ENCODE measurements at regions not wholly inside any gene's neighbourhood (a gene's known extent, or its start where the extent isn't known, plus 50 kb on each side); places are given as distances from the start of the nearest gene placed in this dataset.

GRCh38 chr6:51429017-51429712 lies 610.5 kb downstream of the TFAP2B start:
- H3K4me3 ChIP-seq (ENCODE audit: low read depth, low read length), result no peak overlapping the region
- DNase-seq (ENCODE audit: low read depth), result no peak
- no peak for TF ChIP-seq CTCF (conservative IDR thresholded peaks at IDR 0.05; ENCODE audit: low read depth, low read length)

- H3K4me3 ChIP-seq (ENCODE audit: low read depth, low read length), result no peak overlapping the region
- TF ChIP-seq CTCF (conservative IDR thresholded peaks at IDR 0.05; ENCODE audit: low read depth, low read length), result no peak
- no peak for DNase-seq (ENCODE audit: low read depth)
These were observed 611.9 kb downstream of the TFAP2B start for GRCh38 chr6:51430589-51430988.

DNA sequence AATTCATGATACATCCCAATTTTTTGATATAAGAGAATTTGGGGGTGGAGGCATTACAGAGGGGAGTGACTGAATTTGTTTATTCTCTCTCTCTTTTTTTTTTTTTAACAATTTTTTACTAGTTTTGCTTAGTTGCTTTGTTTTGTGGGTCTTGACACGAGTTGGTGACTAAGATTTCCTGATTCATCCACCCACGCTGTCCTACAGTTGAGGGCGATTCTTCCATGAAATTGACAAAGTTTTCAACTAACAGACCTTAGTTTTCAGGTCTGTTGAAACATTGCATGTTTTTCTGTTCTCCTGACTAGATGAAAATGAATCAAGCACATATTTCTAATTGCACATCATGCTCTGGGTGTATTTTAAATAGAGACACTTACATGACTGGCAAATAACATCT lies 613.8 kb downstream of the TFAP2B start:
- no peak for DNase-seq (ENCODE audit: low read depth)
- H3K4me3 ChIP-seq (ENCODE audit: low read depth, low read length), result no peak overlapping the region
- no peak for TF ChIP-seq CTCF (conservative IDR thresholded peaks at IDR 0.05; ENCODE audit: low read depth, low read length)

DNA sequence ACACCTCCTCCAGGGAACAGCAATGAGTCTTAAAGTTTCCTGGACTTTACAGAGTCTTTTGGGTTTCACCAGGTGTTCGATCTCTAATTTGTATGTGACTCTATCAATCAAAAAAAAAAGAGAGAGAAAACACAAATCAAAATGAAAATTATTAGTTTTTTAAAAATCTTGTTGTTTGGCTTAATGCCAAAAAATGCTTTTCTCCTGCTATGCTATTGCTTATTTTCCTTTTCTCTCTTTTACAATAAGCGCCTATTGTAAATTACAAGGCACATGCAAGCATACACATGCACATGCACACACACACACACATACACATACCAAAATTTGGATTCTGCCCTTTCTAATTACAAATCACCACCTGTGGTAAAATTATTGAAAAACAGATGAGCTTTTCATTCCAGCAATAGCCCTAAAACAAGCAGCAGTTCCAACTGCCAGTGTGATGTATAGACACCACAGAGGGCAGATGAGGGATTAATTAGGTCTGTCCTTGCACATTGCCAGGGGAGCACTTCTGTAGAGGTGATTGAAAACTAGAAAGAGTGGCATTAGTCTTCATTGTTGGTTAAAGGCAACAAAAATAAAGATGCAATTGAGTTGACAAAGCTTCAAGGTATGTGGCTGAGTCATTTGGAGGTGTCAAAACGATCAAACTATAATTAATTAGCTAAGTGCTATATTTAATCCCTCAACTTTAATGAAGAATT lies 631.7 kb downstream of the TFAP2B start:
- DNase-seq (ENCODE audit: low read depth), result no peak
- no peak overlapping the region for H3K4me3 ChIP-seq (ENCODE audit: low read depth, low read length)
- no peak for TF ChIP-seq CTCF (conservative IDR thresholded peaks at IDR 0.05; ENCODE audit: low read depth, low read length)

DNA sequence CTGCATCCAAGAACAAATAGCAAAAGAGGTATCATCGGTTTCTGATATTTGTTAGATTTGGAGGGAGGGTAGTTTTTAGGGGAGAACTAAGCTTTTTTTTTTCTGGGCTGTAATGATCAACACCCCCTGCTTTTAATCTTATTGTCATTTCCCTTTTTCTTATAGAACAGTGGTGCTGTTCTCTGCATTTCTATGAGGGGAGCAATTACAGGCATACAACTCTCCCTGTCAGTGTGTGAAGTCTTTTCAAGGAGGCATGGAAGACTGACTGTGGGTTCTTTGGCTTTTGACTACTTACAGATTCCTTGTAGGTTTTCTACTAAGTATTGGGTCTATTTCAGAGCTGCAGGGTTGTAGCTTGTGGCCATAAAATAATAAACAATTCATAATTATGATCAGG lies 632.3 kb downstream of the TFAP2B start:
- no peak for TF ChIP-seq CTCF (conservative IDR thresholded peaks at IDR 0.05; ENCODE audit: low read depth, low read length)

DNA sequence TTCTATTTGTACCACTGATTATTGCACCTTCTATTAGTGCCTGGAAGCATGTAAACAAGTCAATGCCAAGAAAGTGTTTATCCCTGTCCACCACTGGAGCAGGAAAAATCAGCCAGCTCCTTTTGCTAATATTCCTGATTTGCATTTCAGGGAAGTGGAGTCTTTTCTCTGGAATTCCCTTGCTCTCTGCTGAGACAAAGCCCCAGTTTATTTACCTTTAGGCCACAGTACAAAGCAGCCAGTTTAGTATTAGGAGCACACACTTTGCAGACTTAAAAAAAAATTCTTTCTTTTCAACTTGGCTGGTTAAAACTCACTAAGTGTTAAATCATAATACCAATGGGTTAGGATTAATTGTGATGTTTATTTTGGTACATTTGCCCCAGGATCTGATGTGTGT lies 631.1 kb downstream of the PKHD1 start:
- DNase-seq (ENCODE audit: low read depth), result no peak
- no peak for TF ChIP-seq CTCF (conservative IDR thresholded peaks at IDR 0.05; ENCODE audit: low read depth, low read length)
- H3K4me3 ChIP-seq (ENCODE audit: low read depth, low read length), result no peak overlapping the region

More for the DNA sequence above, 632.3 kb downstream of the TFAP2B start:
- no peak for DNase-seq (ENCODE audit: low read depth)
- no peak overlapping the region for H3K4me3 ChIP-seq (ENCODE audit: low read depth, low read length)

- no peak for TF ChIP-seq CTCF (conservative IDR thresholded peaks at IDR 0.05; ENCODE audit: low read depth, low read length)
- DNase-seq (ENCODE audit: low read depth), result no peak
- no peak overlapping the region for H3K4me3 ChIP-seq (ENCODE audit: low read depth, low read length)
These were observed 627.5 kb downstream of the PKHD1 start for GRCh38 chr6:51459958-51460357.

All from choroid plexus epithelial cell (primary cell).